Ovary (tissue), 7 donors: ENCODE measurements at regions not wholly inside any gene's neighbourhood (a gene's known extent, or its start where the extent isn't known, plus 50 kb on each side); places are given as distances from the start of the nearest gene placed in this dataset.

Experiments used
- DNase-seq, 5 donors: peaks; one replicate each; pipeline ENCODE4 v3.0.0-alpha.2; 2019 to 2020
- H3K27ac ChIP-seq, 2 donors: fragments of 200-600 bp; one replicate each; pipeline versions ENCODE4 v1.5.1 to v1.8.0; 2019 to 2022
- H3K27me3 ChIP-seq: fragments of 200-600 bp; one replicate; pipeline ENCODE4 v1.8.0; 2022
- H3K36me3 ChIP-seq: fragments of 200-600 bp; sonication (generic); one replicate; pipeline ENCODE4 v1.5.1; 2019
- H3K4me1 ChIP-seq: one replicate; pipeline ENCODE4 v1.8.1; 2013; ENCODE audit warnings: mild to moderate bottlenecking, moderate library complexity; ENCODE audit not compliant: insufficient read depth
- H3K4me3 ChIP-seq: fragments of 200-600 bp; sonication (generic); one replicate; pipeline ENCODE4 v1.5.1; 2017
- H3K9me3 ChIP-seq, 2 donors: fragments of 200-600 bp in 1 of 2; sonication (generic) in 1 of 2; one replicate each; pipeline versions ENCODE4 v1.5.1 to v1.8.1; 2013 to 2019; ENCODE audit warnings: mild to moderate bottlenecking in 1 of 2, moderate library complexity in 1 of 2
- EP300 ChIP-seq: sonication (generic); formaldehyde crosslinking; IDR thresholded peaks from one replicate; pipeline ENCODE4 v1.6.1; 2017; ENCODE audit warnings: antibody characterized with exemption
- POLR2A ChIP-seq: fragments of 450-650 bp; IDR thresholded peaks from one replicate; pipeline ENCODE4 v1.6.1; 2017; ENCODE audit warnings: antibody characterized with exemption, mild to moderate bottlenecking, moderate library complexity
- WGBS, 3 donors: extraction: QIAGEN DNeasy Blood & Tissue Kit in 1 of 3; methylation state at CpG; one replicate each; pipeline versions ENCODE4 v1.1.5 to v1.1.7; 2013 to 2017; 5-methylcytosine and 5-hydroxymethylcytosine counted together
- intact Hi-C, 4 donors: fragments of 100-400 bp; cut with DNase I; formaldehyde crosslinking; loops; one replicate each; pipeline versions ENCODE4 v1.11.0 to v1.15.1; 2022 to 2023
- TF ChIP-seq, protein P1 (sequence below), 3 donors: fragments of 450-650 bp in 2 of 3; fragments of 200-600 bp in 1 of 3; IDR thresholded peaks; one replicate each; pipeline versions ENCODE4 v1.5.1 to v1.8.0; 2016 to 2022; ENCODE audit warnings: antibody characterized with exemption in 3 of 3, mild to moderate bottlenecking in 1 of 3
- donor health status: DM: no; HTN: no; CAD: no; lungs with moderate emphysema.
- donor health status: DM: no; HTN: no; CAD: no.
- donor health status: Bipolar disorder and iron deficiency.
- donor health status: DM: no; HTN: no; CAD: no.
- donor health status: DM: yes; HTN: yes; CAD: no.

DNA sequence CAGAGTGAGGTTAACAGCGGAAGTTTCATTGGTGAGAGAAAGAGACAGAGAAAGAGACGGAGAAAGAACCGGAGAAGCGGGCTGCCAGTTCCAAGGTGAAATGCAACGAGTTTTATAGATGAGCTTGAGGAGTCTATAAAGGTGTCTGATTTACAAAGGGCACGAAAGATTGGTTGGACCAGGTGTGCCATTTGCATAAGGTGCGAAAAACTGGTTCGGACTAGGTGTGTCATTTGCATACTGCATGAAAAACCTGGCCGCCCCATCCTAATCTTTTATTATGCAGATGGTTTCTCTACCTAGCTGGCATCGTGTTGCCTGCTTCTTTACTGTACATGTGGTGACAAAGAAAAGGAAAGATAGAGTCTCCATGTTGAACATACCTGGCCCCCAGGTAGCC is 253.8 kb upstream of the IGF1R start:
- DNase-seq, result no peak

GRCh38 chr15:98395974-98396610 is 252.2 kb upstream of the IGF1R start:
- Histone ChIP-seq H3K4me3 (no peak overlapping the region), H3K27me3 (no peaks in the 10 kb centered on the region), H3K36me3 (no peaks in the 10 kb centered on the region), H3K27ac (no peak overlapping the region), H3K9me3 (no peaks in the 10 kb centered on the region), H3K4me1 (no peaks in the 10 kb centered on the region)
- intact Hi-C loops, result no loop called here
- TF ChIP-seq POLR2A (no peak), EP300 (no peak)
- TF ChIP-seq, protein P1, sequence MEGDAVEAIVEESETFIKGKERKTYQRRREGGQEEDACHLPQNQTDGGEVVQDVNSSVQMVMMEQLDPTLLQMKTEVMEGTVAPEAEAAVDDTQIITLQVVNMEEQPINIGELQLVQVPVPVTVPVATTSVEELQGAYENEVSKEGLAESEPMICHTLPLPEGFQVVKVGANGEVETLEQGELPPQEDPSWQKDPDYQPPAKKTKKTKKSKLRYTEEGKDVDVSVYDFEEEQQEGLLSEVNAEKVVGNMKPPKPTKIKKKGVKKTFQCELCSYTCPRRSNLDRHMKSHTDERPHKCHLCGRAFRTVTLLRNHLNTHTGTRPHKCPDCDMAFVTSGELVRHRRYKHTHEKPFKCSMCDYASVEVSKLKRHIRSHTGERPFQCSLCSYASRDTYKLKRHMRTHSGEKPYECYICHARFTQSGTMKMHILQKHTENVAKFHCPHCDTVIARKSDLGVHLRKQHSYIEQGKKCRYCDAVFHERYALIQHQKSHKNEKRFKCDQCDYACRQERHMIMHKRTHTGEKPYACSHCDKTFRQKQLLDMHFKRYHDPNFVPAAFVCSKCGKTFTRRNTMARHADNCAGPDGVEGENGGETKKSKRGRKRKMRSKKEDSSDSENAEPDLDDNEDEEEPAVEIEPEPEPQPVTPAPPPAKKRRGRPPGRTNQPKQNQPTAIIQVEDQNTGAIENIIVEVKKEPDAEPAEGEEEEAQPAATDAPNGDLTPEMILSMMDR (IDR thresholded peaks at IDR 0.05), result no peak
- 77 to 88% (median 82%) methylated on average over 6 of the region's 6 CpGs for WGBS, 3 donors
- no peak for DNase-seq

More for the DNA sequence above, 253.8 kb upstream of the IGF1R start:
- TF ChIP-seq, protein P1 (IDR thresholded peaks at IDR 0.05), result no peak
- TF ChIP-seq POLR2A (no peak), EP300 (no peak)
- Histone ChIP-seq H3K4me1 (no peaks in the 10 kb centered on the region), H3K4me3 (no peak overlapping the region), H3K9me3 (no peaks in the 10 kb centered on the region), H3K27me3 (no peaks in the 10 kb centered on the region), H3K36me3 (no peaks in the 10 kb centered on the region), H3K27ac (no peak overlapping the region)
- 67 to 74% (median 69%) methylated on average over 10 of the region's 10 CpGs for WGBS, 3 donors
- intact Hi-C loops, result no loop called here

DNA sequence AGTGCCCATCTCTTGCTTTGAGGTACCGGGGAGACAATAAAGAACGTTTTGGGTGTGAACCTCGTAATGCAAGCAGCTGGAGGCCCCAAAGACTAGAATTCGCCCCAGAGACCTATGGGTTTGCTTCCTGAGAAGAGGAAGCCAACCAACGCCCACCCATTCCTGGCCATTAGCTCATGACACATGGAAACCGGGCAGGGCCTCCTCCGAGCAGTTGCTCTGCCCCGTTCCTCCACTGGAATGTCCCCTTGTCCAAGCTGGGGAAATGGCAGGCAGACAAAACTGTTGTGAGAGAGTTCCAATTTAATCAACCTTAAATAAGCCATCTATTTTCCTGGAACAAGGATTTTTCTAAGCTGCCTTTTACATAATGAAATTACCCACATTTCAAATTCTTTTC is 250.9 kb upstream of the IGF1R start:
- no peaks in the 10 kb centered on the region for H3K27me3 ChIP-seq
- no peak overlapping the region for H3K27ac ChIP-seq
- no peaks in the 10 kb centered on the region for H3K4me1 ChIP-seq
- DNase-seq, result no peak
- 65 to 72% (median 65%) methylated on average over 8 of the region's 8 CpGs for WGBS, 3 donors
- H3K36me3 ChIP-seq, result no peaks in the 10 kb centered on the region
- intact Hi-C loops, result no loop called here
- TF ChIP-seq, protein P1 (IDR thresholded peaks at IDR 0.05), result no peak
- no peak for TF ChIP-seq EP300
- TF ChIP-seq POLR2A, result no peak
- H3K4me3 ChIP-seq, result no peak overlapping the region
- no peaks in the 10 kb centered on the region for H3K9me3 ChIP-seq

GRCh38 chr15:98398056-98398455 is 250.3 kb upstream of the IGF1R start:
- 48 to 65% (median 59%) methylated on average over 4 of the region's 4 CpGs for WGBS, 3 donors

More at GRCh38 chr15:98398056-98398455, 250.3 kb upstream of the IGF1R start:
- H3K36me3 ChIP-seq, result no peaks in the 10 kb centered on the region
- H3K4me1 ChIP-seq, result no peaks in the 10 kb centered on the region
- H3K27me3 ChIP-seq, result no peaks in the 10 kb centered on the region
- intact Hi-C loops, result no loop called here
- H3K4me3 ChIP-seq, result no peak overlapping the region
- H3K27ac ChIP-seq, result no peak overlapping the region
- H3K9me3 ChIP-seq, result no peaks in the 10 kb centered on the region
- TF ChIP-seq EP300 (no peak), POLR2A (no peak)
- TF ChIP-seq, protein P1 (IDR thresholded peaks at IDR 0.05), result no peak
- DNase-seq, result no peak
